K562 (cell line): ENCODE measurements at regions not wholly inside any gene's neighbourhood (a gene's known extent, or its start where the extent isn't known, plus 50 kb on each side); places are given as distances from the start of the nearest gene placed in this dataset.

Experiments used
- ATAC-seq: fragments of 200-7000 bp; cut with Tn5 transposase; 3 replicates; pipeline ENCODE4 v1.9.1; 2020; ENCODE audit warnings: moderate library complexity
- BruUV-seq: library from RNA; stranded (reverse); fragments of 400-500 nt; replicated peaks from 2 replicates; lab custom pipeline; 2021; lab: Mats Ljungman, UMichigan
- CTCF ChIA-PET: fragments of 300-600 bp; formaldehyde crosslinking; extraction: SDS; loops from one replicate; lab custom pipeline; 2021; ENCODE audit warnings: low intra/inter-chr PET ratio; lab: Yijun Ruan, JAX
- POLR2A ChIA-PET: fragments of 300-600, 350-650 bp; sonication (Branson Sonifier 250); formaldehyde crosslinking; extraction: SDS; loops from one replicate; lab custom pipeline; 2021; ENCODE audit warnings: antibody characterized with exemption, inconsistent platforms; lab: Yijun Ruan, JAX
- DNase-seq, 4 experiments: peaks; one replicate each; pipeline versions ENCODE4 v3.0.0 to v3.0.0-alpha.2; 2011 to 2018; ENCODE audit warnings: low spot score in 3 of 4, mixed read lengths in 3 of 4; ENCODE audit errors: extremely low read depth in 1 of 4
- FAIRE-seq: peaks from 2 replicates; lab custom pipeline; 2011; peaks lifted over from hg19 to GRCh38; lab: Jason Lieb, UNC
- H2AFZ ChIP-seq: 2 replicates; pipeline ENCODE4 v1.6.0; 2011; ENCODE audit warnings: low read depth, low read length, control low read depth, inconsistent platforms
- H3K27ac ChIP-seq: fragments of 200-600 bp; 3 replicates; pipeline ENCODE4 v1.8.0; 2011; ENCODE audit warnings: low read depth, mild to moderate bottlenecking, control low read depth, inconsistent platforms, low read length, moderate library complexity, mixed read lengths; ENCODE audit errors: extremely low read depth
- H3K27me3 ChIP-seq, 2 experiments: fragments of 300-600 bp in 1 of 2; 2 replicates in 1 of 2; 3 replicates in 1 of 2; pipeline versions ENCODE4 v1.6.0 to v1.8.0; 2011; ENCODE audit warnings: inconsistent platforms in 2 of 2, low read length in 2 of 2, mild to moderate bottlenecking in 1 of 2, mixed read lengths in 1 of 2, moderate library complexity in 1 of 2; ENCODE audit not compliant: control insufficient read depth in 2 of 2, insufficient read depth in 2 of 2
- H3K36me3 ChIP-seq: fragments of 300-600 bp; 3 replicates; pipeline ENCODE4 v1.8.0; 2011; ENCODE audit warnings: mild to moderate bottlenecking, low read length, inconsistent platforms; ENCODE audit not compliant: control insufficient read depth, insufficient read depth
- H3K4me1 ChIP-seq, 2 experiments: fragments of 200-600 bp in 1 of 2; replicated peaks in 1 of 2; 2 replicates in 1 of 2; 3 replicates in 1 of 2; pipeline versions ENCODE4 v1.5.1 to v1.8.0; 2011; ENCODE audit warnings: inconsistent platforms in 2 of 2, low read length in 2 of 2, mild to moderate bottlenecking in 1 of 2, mixed read lengths in 1 of 2, moderate library complexity in 1 of 2; ENCODE audit not compliant: control insufficient read depth in 2 of 2, insufficient read depth in 2 of 2
- H3K4me2 ChIP-seq: 2 replicates; pipeline ENCODE4 v1.6.1; 2011; ENCODE audit warnings: low read length, control low read depth, inconsistent platforms, mixed read lengths; ENCODE audit not compliant: insufficient read depth
- H3K4me3 ChIP-seq: fragments of 200-600 bp; sonication (generic), shearing (Covaris generic); 2 replicates; pipeline ENCODE4 v1.5.1; 2016; ENCODE audit warnings: control low read depth, inconsistent platforms
- H3K79me2 ChIP-seq: fragments of 200-600 bp; 3 replicates; pipeline ENCODE4 v1.8.0; 2011; ENCODE audit warnings: low read length, inconsistent platforms; ENCODE audit not compliant: control insufficient read depth, insufficient read depth
- H3K9ac ChIP-seq, 2 experiments: 2 replicates each; pipeline versions ENCODE4 v1.6.0 to v1.6.1; 2011; ENCODE audit warnings: low read depth in 2 of 2, low read length in 2 of 2, control low read depth in 1 of 2, inconsistent platforms in 1 of 2, mild to moderate bottlenecking in 1 of 2, mixed read lengths in 1 of 2; ENCODE audit not compliant: insufficient read depth in 1 of 2
- H3K9me1 ChIP-seq: one replicate; pipeline ENCODE4 v1.6.0; 2011; ENCODE audit warnings: inconsistent platforms, mild to moderate bottlenecking, low read length, moderate library complexity; ENCODE audit not compliant: control insufficient read depth, insufficient read depth
- H3K9me3 ChIP-seq: replicated peaks from 2 replicates; pipeline ENCODE4 v1.5.1; 2011; ENCODE audit warnings: low read depth, low read length, inconsistent platforms; ENCODE audit not compliant: control insufficient read depth, insufficient read depth
- H4K20me1 ChIP-seq: replicated peaks from 2 replicates; pipeline ENCODE4 v1.6.1; 2011; ENCODE audit warnings: low read length, inconsistent platforms, mixed read lengths; ENCODE audit not compliant: control insufficient read depth, insufficient read depth
- C11orf30 ChIP-seq: fragments of 450-650 bp; IDR thresholded peaks from 2 replicates; pipeline ENCODE4 v1.6.1; 2016; ENCODE audit warnings: low read depth, mild to moderate bottlenecking
- CHD7 ChIP-seq: fragments of 200-600 bp; sonication (generic); IDR thresholded peaks from one replicate; pipeline ENCODE4 v1.6.1; 2012; ENCODE audit warnings: mild to moderate bottlenecking, low read depth, low read length, inconsistent platforms
- MAFF ChIP-seq: IDR thresholded peaks from 2 replicates; pipeline ENCODE4 v1.6.1; 2012; ENCODE audit warnings: low read length, improper control_type of control experiment
- MAFG ChIP-seq: fragments of 450-650 bp; conservative IDR thresholded peaks from 2 replicates; pipeline ENCODE4 v1.6.1; 2016; ENCODE audit warnings: missing genetic modification characterization, missing compliant biosample characterization
- MAFK ChIP-seq: IDR thresholded peaks from 2 replicates; pipeline ENCODE4 v1.6.1; 2011; ENCODE audit warnings: low read length, improper control_type of control experiment
- PRMT5 ChIP-seq: sonication (generic); formaldehyde crosslinking; IDR thresholded peaks from 2 replicates; pipeline ENCODE4 v1.5.0; 2020; ENCODE audit warnings: missing genetic modification reagents
- ZNF224 ChIP-seq: sonication (generic); formaldehyde crosslinking; IDR thresholded peaks from 2 replicates; pipeline ENCODE4 v1.8.0; 2022; ENCODE audit warnings: mild to moderate bottlenecking, missing genetic modification reagents
- ZNF316 ChIP-seq: fragments of 450-650 bp; IDR thresholded peaks from 2 replicates; pipeline ENCODE4 v1.6.1; 2016
- ZNF511 ChIP-seq: sonication (generic); formaldehyde crosslinking; IDR thresholded peaks from 2 replicates; pipeline ENCODE4 v1.8.0; 2022; ENCODE audit warnings: mild to moderate bottlenecking, missing genetic modification reagents
- WGBS: fragments of 100-300 bp; shearing (Covaris generic); methylation state at CpG from one replicate; pipeline ENCODE4 v1.1.6; 2016; ENCODE audit warnings: low coverage, mixed read lengths; ENCODE audit not compliant: insufficient coverage; ENCODE audit errors: missing lambda C conversion rate; 5-methylcytosine and 5-hydroxymethylcytosine counted together
- in situ Hi-C: fragments of 300-500 bp; cut with MboI; formaldehyde crosslinking; loops from 4 replicates; pipeline ENCODE4 v1.15.0; 2018; ENCODE audit warnings: inconsistent platforms, mixed read lengths
- intact Hi-C: fragments of 100-400 bp; cut with micrococcal nuclease; formaldehyde crosslinking; loops from 2 replicates; pipeline ENCODE4 v1.14.2; 2022

GRCh38 chr10:58456179-58456578, 56.5 kb upstream of the BICC1 start:
- intact Hi-C loops (no loop called here), in situ Hi-C loops (no loop called here)
- CTCF ChIA-PET, result no interaction called here
- Histone ChIP-seq H3K27ac (no peak overlapping the region), H2AFZ (no peak overlapping the region), H3K9ac (no peak overlapping the region), H3K9me1 (no peaks in the 10 kb centered on the region), H3K27me3 (no peaks in the 10 kb centered on the region), H3K79me2 (no peaks in the 10 kb centered on the region), H3K4me3 (no peak overlapping the region), H3K9me3 (no peaks in the 10 kb centered on the region), H3K4me1 (no peaks in the 10 kb centered on the region), H3K4me2 (no peak overlapping the region), H4K20me1 (no peaks in the 10 kb centered on the region), H3K36me3 (no peaks in the 10 kb centered on the region)
- TF ChIP-seq CHD7 (no peak), MAFG (peak; percentile 92), MAFK (peak; percentile 98), C11orf30 (peak; percentile 90), MAFF (peak; percentile 98), ZNF224 (CRISPR knock-in tag) (no peak), ZNF511 (CRISPR knock-in tag) (no peak), ZNF316 (peak; percentile 93), PRMT5 (CRISPR knock-in tag) (no peak)
- WGBS, result 0% methylated on average over 2 of the region's 2 CpGs
- no TSS peak for BruUV-seq
- no peak for DNase-seq
- no peak for FAIRE-seq
- POLR2A ChIA-PET, result no interaction called here
- no peak for ATAC-seq
